COLO668 (cell line): ENCODE measurements at regions not wholly inside any gene's neighbourhood (a gene's known extent, or its start where the extent isn't known, plus 50 kb on each side); places are given as distances from the start of the nearest gene placed in this dataset.

Experiments
- DNase-seq: peaks from one replicate; lab custom pipeline; 2025; ENCODE audit not compliant: unreplicated experiment; lab: John Stamatoyannopoulos, UW

DNA sequence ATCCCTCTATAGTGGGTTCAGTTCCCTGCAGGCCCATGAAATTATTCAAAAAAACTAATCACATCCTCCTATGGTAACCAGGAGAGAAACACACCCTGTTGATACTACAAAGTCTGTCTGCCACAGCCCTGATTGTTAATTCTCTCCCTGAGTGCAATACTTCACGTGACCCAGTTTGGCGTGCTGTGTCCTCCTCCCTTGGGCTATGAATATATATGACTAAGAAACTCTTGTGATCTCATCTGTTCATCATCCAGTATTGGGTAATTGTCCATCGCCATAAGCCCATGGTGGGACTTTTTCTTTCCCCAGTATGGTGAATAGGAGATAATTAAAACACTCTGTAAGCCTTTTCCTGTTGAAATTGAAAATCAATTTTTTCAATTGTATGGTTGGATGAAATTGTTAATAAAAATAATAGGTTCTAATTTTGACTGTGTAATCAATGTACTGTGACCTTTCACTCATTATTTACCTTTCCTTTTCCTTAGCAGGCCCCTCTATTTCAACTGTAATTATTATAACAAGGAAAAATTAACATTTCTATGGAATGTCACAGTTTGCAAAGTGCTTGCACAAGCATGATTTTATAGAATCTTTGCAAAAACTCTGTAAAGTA lies 1822.6 kb downstream of the SUCLG1 start:
- no peak for DNase-seq

DNA sequence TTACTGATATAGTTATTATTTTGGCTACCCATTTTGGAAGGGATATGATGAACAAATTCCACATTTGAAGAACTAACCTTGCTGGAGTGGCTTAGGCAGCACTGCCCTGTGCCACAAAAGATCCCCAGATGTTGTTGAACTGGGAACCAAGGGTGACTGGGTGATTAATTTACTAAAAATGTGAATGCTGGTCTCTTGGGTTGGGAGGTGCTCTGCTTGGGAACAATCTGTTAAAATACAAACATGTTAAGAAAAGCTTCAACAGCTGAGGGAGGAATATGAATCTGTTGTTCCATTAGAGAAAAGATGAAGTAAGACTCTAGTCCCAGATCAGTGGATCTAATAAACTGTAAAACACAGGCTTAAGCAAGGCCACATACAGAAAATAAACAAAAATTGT lies 1860.1 kb downstream of the SUCLG1 start:
- no peak for DNase-seq

DNA sequence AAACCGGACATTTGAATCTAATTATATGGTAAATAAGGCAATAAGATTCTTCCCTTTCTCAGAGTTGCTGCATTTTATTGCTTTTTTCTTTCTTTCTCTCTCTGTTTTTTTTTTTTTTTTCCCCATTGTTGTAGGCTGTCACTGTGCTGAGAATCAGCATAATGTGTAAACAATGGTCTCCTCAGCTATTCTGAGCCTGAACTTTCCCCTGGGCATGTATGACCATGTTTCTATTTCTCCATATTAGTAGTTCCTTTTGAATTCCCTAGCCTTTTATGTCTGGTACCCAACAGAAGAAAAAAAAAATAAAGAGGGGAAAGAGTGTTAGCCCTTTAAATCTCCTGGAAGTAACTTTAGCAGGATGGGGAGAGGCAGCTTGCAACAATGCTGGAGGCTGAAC lies 1862.5 kb downstream of the SUCLG1 start:
- no peak for DNase-seq

DNA sequence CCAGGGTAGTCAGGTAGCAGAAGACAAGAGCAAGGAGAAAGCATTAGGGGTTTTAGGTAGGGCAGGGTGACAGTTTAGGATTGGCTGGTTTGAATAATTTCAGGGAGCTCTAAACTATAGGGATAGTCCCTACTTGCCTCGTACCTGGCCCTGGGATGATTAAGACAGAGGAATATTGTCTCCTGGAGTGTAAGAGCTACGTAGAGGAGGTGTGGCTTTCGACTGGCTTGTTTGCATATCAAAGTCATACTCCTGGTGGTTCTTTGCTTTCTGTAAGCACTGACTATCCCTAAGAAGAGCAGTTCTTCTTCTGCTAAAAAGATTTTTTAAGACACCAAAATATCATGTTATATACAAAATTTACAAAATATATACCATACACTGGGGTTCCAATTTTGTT lies 1867.4 kb downstream of the SUCLG1 start:
- no peak for DNase-seq

DNA sequence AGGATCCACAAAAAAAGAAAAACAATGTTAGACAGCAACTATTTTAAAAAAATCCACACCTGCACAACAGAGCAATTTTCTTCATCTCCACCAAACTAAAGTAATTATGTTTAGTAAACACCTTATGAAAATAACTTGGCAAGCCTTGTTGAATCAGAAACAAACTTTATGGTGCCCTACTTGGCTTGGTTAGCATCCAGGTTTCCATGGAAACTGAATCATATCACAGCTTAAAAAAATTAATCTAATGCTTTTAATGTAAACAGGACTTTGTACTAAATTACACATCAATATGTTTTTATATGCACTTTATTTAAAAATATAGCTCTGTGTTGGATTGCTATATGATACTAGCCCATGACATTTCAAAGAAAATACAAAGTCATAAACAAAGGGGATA lies 1882.4 kb downstream of the SUCLG1 start:
- no peak for DNase-seq

- DNase-seq = no peak
Observed at GRCh38 chr2:82539280-82539621, 1919.8 kb downstream of the SUCLG1 start.

DNA sequence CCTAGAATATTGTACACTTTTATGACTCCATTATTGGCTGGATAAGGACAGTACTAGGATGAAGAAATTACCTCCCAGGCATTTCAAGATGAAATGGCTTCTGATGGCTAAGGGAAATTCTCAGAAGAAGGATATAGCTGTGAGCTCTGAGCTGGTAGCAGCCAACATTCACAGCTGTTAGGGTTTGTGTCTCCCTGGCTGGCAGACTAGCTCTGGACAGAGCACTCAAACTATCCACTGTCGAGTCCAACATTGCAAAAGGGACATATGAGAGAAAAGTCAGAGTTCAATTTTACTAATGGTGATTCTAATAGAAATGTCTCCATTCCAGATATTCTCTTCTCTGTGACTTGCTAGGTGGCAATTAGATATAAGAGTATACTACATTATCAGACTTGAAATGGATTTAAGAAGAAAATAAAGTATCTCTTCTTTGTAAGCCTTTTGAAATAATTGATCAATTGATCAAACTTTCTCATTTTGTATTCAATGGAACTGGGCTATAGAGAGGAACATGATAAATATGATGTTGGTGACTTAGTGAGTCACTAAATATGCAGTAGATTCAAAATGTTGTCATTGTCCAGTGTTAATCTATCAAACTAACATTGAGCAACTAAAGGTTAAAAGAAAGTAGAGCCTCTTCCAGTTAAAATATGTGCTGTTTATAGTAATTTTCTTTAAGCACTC lies 1920.3 kb downstream of the SUCLG1 start:
- DNase-seq = no peak

- no peak for DNase-seq
Observed at GRCh38 chr2:82528288-82528687, 1930.8 kb downstream of the SUCLG1 start.

- no peak for DNase-seq
Observed at GRCh38 chr2:82527124-82527523, 1932.0 kb downstream of the SUCLG1 start.

DNA sequence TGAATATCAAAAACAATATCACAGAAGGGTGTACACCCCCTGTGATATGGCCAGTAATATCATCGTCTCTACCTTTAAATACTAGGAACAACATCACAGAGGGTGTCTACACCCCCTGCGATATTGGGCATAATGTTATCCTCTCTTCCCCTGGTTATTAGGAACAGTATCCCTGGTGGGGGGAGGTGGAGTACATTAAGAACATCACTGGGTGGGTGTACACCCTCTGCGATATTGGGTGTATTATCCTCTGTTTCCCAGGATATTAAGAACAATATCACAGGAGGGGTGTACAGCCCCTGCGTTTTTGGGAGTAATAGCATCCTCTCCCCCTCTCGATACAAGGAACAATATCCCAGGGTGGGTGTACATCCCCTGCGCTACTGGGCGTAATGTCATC lies 1932.8 kb downstream of the SUCLG1 start:
- DNase-seq = no peak

- no peak for DNase-seq
Observed at GRCh38 chr2:82525744-82526143, 1933.3 kb downstream of the SUCLG1 start.

DNA sequence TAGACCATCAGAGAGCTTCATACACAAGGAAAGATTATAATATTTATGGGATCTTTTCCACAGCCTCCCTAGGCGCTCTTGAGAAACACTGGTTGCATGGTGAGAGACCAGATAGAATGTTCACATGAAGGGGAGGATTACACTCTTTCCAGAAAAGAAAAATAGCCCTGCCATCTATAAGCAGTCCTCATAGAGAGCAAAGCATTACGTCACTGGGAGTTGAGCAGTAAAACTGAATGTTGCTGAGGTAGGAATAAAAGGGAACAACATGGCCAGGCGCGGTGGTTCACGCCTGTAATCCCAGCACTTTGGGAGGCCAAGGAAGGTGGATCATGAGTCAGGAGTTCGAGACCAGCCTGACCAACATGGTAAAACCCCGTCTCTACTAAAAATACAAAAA lies 1934.3 kb downstream of the SUCLG1 start:
- DNase-seq = no peak

- DNase-seq = no peak
Observed at GRCh38 chr2:82511894-82512293, 1947.2 kb downstream of the SUCLG1 start.

DNA sequence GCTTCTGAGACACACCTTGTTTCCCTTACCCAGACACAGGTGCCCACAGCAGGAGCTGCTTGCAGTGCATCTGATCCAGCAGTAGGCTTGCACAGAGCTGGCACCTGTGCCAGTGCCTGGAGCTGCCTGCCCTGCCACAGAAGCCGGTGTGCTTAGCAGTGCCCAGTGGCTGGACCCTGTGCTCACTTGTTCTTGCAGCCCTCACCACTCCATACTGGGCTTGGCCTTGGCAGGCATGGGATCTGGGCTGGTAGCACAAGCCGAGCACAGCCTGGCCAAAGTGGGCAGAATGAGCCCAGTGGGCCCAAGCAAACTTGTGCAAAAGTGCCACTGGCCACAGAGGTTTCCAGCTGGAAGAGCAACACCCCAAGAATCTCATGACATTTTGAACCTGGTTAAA lies 1950.4 kb downstream of the SUCLG1 start:
- no peak for DNase-seq

DNA sequence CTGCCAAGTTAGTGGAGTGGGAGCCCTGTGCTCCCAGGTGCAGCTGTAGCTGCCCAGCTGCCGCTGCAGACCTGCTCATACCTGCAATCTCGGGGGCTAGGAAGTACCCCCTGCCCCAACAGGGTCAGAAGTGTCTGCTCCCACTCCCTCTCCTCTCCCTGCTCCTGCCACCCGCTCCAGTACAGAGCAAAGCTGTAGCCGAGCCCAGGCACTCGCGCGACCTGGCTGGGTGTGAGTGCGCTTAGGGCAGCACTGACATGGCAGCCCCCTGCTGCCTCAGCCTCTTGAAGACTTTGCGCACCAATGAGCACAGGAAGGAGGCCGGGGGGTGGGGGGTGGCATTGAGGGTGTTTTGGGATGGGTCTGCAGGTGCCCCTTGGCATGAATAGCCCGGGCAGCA lies 1951.4 kb downstream of the SUCLG1 start:
- no peak for DNase-seq

DNA sequence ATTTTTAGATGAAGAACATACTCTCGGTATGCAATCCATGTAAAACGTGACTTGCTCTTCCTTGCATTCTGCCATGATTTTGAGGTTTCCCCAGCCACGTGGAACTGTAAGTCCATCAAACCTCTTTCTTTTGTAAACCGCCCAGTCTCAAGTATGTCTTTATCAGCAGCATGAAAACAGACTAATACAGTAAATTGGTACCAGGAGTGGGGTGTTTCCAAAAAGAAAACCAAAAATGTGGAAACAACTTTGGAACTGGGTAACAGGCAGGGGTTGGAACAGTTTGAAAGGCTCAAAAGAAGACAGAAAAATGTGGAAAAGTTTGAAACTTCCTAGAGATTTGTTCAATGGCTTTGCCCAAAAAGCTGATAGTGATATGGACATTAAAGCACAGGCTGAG lies 1957.9 kb downstream of the SUCLG1 start:
- no peak for DNase-seq

GRCh38 chr2:82498777-82499443 lies 1960.2 kb downstream of the SUCLG1 start:
- DNase-seq = no peak

DNA sequence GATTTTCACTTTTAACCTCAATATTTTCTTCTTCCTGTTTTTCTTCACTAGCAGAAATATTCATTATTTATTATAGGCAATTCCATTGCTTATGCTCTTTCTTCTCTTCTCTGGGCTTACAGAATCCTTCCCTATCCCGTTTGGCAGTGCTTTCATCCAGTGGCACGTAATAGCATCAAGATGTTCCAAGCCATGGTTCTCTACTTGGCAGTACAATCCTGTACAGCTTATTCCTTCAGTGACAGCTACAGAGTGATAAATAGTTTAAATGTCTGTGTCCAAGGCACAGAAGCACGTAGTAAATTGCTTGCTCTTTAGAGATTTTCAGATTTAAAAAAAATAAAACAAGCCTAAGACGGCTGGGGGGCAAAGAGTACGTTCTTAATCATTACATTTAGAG lies 1964.3 kb downstream of the SUCLG1 start:
- DNase-seq = no peak

DNA sequence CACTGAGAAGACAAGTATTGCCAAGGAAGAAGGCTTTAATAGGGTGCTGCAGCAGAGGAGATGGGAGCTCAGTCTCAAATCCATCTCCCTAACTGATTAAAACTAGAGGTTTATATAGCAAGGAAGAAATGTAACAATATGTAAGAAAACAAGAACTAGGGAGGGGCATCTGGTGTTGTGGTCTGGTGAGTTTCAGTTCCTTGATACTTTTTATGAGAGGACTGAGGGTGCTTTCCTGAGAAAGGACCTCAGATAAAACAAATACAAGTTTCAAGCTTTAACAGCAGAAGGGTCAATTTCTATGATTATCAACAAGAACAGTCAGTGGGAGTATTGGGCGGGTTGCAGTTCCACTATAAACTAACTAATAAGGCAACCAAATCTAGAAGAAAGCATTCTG lies 1967.5 kb downstream of the SUCLG1 start:
- DNase-seq = no peak

DNA sequence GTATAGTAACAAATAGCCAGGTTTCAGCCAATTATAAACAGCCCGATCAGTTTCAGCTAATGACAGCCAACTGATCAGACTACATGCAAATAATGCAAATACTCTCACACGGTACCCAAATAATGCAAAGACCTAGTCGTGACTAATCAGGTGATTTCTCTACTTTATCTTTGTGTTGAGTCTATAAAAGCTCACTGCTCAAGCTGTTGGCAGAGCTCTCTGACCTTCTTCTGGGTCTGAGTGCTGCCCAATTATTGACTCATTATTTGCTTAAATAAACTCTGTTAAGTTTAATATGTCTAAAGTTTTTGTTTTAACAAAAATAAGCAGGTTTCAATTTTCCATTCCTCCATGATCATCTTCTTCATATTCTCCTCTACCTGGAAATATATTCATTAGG lies 1971.7 kb downstream of the SUCLG1 start:
- DNase-seq = no peak

- no peak for DNase-seq
Observed at GRCh38 chr2:82485701-82486100, 1973.4 kb downstream of the SUCLG1 start.

DNA sequence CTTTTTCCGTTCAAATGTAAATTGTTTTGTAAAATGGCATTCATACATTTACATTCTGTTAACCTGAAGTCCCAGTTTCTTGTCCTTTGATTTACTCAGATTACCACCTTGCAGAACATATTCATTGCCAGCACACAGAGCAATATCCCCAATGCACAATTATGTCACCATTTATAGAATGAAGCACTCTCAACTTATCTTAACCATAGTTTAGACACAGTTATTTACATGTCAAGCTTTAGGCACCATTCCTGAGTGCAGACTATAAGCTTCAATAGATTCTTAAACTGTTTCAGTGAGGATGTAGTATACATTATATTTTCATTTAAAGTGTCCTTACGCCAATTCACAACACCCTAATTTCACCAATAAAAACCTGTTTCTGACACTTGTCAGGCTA lies 1977.9 kb downstream of the SUCLG1 start:
- no peak for DNase-seq

DNA sequence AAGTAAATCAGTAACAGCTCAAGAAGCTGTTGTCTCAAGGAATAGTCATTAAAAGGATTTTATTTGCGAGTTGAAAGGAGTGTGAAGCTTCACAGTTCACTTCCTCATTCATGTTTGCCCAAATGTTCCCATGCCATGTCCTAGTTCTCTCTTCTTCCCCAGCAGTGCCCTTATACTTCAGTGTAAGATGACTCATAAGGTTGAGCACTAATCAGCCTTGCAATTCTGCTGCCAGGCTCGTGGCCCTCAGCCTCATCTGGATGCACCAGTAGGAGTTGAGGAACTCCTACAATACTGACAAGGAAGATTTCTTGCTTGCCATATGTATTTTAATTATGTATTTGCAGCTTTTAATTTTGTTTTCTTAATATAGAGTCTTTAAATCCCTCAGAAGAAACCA lies 1980.4 kb downstream of the SUCLG1 start:
- DNase-seq = no peak
